MM.1S (cell line): ENCODE measurements at regions not wholly inside any gene's neighbourhood (a gene's known extent, or its start where the extent isn't known, plus 50 kb on each side); places are given as distances from the start of the nearest gene placed in this dataset.

Experiments
- DNase-seq: peaks from one replicate; pipeline ENCODE4 v3.0.0-alpha.2; 2015
- H2AFZ ChIP-seq: fragments of 300-600 bp; sonication (generic); 2 replicates; pipeline ENCODE4 v1.6.0; 2016; ENCODE audit warnings: antibody characterized with exemption, low read length
- H3F3A ChIP-seq: fragments of 300-600 bp; sonication (generic); 2 replicates; pipeline ENCODE4 v1.6.1; 2016; ENCODE audit warnings: mild to moderate bottlenecking, antibody characterized with exemption, low read length, moderate library complexity, mixed read lengths; ENCODE audit not compliant: insufficient read depth
- H3K27ac ChIP-seq: fragments of 300-600 bp; sonication (generic); 2 replicates; pipeline ENCODE4 v1.5.1; 2016; ENCODE audit warnings: mild to moderate bottlenecking, low read length
- H3K27me3 ChIP-seq: fragments of 300-600 bp; sonication (generic); replicated peaks from 2 replicates; pipeline ENCODE4 v1.6.0; 2016; ENCODE audit warnings: low read length; ENCODE audit not compliant: insufficient read depth
- H3K36me3 ChIP-seq: fragments of 300-600 bp; sonication (generic); replicated peaks from 2 replicates; pipeline ENCODE4 v1.6.1; 2016; ENCODE audit warnings: mild to moderate bottlenecking, low read length, mixed read lengths; ENCODE audit not compliant: insufficient read depth
- H3K4me1 ChIP-seq: fragments of 300-600 bp; sonication (generic); 2 replicates; pipeline ENCODE4 v1.6.1; 2016; ENCODE audit warnings: low read length, mixed read lengths
- H3K4me2 ChIP-seq: fragments of 300-600 bp; sonication (generic); 2 replicates; pipeline ENCODE4 v1.6.0; 2016; ENCODE audit warnings: low read depth, low read length
- H3K4me3 ChIP-seq: fragments of 300-600 bp; sonication (generic); 2 replicates; pipeline ENCODE4 v1.5.1; 2016; ENCODE audit warnings: low read length, mixed read lengths
- H3K79me2 ChIP-seq: fragments of 300-600 bp; sonication (generic); 2 replicates; pipeline ENCODE4 v1.6.1; 2016; ENCODE audit warnings: mixed run types, low read length, mixed read lengths
- H3K9ac ChIP-seq: fragments of 300-600 bp; sonication (generic); 2 replicates; pipeline ENCODE4 v1.6.1; 2016; ENCODE audit warnings: low read length, mixed read lengths
- H3K9me2 ChIP-seq: fragments of 300-600 bp; sonication (generic); replicated peaks from 2 replicates; pipeline ENCODE4 v1.6.1; 2016; ENCODE audit warnings: mild to moderate bottlenecking, low read length, mixed read lengths; ENCODE audit not compliant: insufficient read depth
- H3K9me3 ChIP-seq: fragments of 300-600 bp; sonication (generic); replicated peaks from 2 replicates; pipeline ENCODE4 v1.6.1; 2016; ENCODE audit warnings: mild to moderate bottlenecking, low read length, mixed read lengths; ENCODE audit not compliant: insufficient read depth
- H4K20me1 ChIP-seq: fragments of 300-600 bp; sonication (generic); 2 replicates; pipeline ENCODE4 v1.6.1; 2016; ENCODE audit warnings: mild to moderate bottlenecking, low read length, moderate library complexity, mixed read lengths; ENCODE audit not compliant: insufficient read depth
- EZH2 ChIP-seq: fragments of 300-600 bp; sonication (generic); optimal IDR thresholded peaks from 2 replicates; pipeline ENCODE3; 2017; ENCODE audit warnings: low read depth, mild to moderate bottlenecking, antibody characterized with exemption, low read length, mixed read lengths
- EZH2phosphoT487 ChIP-seq: fragments of 300-600 bp; sonication (generic); IDR thresholded peaks from 2 replicates; pipeline ENCODE4 v1.6.1; 2018; ENCODE audit warnings: antibody characterized with exemption, low read length
- TF ChIP-seq, protein P1 (sequence below): fragments of 300-600 bp; sonication (generic); IDR thresholded peaks from 2 replicates; pipeline ENCODE4 v1.5.1; 2016; ENCODE audit warnings: antibody characterized with exemption, low read length, mixed read lengths

DNA sequence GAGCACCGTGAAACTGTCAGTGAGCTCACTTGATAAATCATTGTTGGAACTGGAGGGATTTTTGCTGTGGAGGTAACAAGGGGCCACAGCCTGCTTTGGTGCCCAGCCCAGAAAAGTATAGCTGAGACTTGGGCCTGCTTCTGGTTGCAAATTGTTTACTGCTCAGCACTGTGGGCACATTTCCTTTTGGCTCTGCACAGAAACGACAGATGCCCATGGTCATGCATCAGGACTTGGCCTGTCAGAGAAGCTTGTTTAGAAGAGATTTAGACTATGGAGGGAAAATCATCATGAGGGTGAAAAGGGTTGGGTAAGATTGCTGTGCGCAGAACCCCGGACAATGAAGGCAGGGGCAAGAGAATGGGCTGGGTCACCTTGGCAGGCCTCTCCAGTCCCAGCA, 286.1 kb upstream of the CTNNB1 start:
- Histone ChIP-seq H3K27ac (no peak overlapping the region), H3K4me1 (no peaks in the 10 kb centered on the region), H3K27me3 (no peaks in the 10 kb centered on the region), H3K9me3 (no peaks in the 10 kb centered on the region), H4K20me1 (no peaks in the 10 kb centered on the region), H3K36me3 (no peaks in the 10 kb centered on the region), H3K4me2 (no peak overlapping the region), H3K4me3 (no peak overlapping the region), H2AFZ (no peak overlapping the region), H3K79me2 (no peaks in the 10 kb centered on the region), H3F3A (no peaks in the 10 kb centered on the region), H3K9ac (no peak overlapping the region), H3K9me2 (no peaks in the 10 kb centered on the region)
- no peak for DNase-seq
- TF ChIP-seq, protein P1, sequence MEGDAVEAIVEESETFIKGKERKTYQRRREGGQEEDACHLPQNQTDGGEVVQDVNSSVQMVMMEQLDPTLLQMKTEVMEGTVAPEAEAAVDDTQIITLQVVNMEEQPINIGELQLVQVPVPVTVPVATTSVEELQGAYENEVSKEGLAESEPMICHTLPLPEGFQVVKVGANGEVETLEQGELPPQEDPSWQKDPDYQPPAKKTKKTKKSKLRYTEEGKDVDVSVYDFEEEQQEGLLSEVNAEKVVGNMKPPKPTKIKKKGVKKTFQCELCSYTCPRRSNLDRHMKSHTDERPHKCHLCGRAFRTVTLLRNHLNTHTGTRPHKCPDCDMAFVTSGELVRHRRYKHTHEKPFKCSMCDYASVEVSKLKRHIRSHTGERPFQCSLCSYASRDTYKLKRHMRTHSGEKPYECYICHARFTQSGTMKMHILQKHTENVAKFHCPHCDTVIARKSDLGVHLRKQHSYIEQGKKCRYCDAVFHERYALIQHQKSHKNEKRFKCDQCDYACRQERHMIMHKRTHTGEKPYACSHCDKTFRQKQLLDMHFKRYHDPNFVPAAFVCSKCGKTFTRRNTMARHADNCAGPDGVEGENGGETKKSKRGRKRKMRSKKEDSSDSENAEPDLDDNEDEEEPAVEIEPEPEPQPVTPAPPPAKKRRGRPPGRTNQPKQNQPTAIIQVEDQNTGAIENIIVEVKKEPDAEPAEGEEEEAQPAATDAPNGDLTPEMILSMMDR, result no peak
- TF ChIP-seq EZH2, result no peak
- TF ChIP-seq EZH2phosphoT487, result no peak

DNA sequence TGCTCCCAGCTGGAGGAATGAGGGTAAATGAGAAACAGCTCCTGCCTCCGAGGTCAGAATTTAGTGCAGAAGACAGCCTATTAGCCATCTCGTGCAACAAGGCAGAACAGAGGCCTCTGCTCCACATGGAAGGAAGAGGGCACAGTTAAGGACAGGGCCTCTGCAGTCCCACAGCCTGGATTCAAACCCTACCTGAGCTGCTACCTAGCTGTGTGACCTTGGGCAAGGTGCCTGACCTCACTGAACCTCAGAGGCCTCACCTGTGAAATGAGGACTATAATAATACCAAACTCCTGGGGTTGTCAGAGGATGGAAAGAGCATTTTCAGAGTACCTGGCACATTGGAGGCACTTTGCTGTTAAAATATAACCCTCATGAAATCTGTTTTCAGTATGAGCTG, 285.7 kb upstream of the CTNNB1 start:
- no peak overlapping the region for H3K27ac ChIP-seq
- TF ChIP-seq, protein P1, result no peak
- TF ChIP-seq EZH2, result no peak
- no peak for TF ChIP-seq EZH2phosphoT487
- H3K9me3 ChIP-seq, result no peaks in the 10 kb centered on the region
- H3K36me3 ChIP-seq, result no peaks in the 10 kb centered on the region
- no peaks in the 10 kb centered on the region for H3K9me2 ChIP-seq
- no peak for DNase-seq
- H3K4me2 ChIP-seq, result no peak overlapping the region
- H2AFZ ChIP-seq, result no peak overlapping the region
- H3K4me3 ChIP-seq, result no peak overlapping the region
- no peak overlapping the region for H3K9ac ChIP-seq
- no peaks in the 10 kb centered on the region for H3K79me2 ChIP-seq
- no peaks in the 10 kb centered on the region for H3K27me3 ChIP-seq
- H4K20me1 ChIP-seq, result no peaks in the 10 kb centered on the region
- no peaks in the 10 kb centered on the region for H3F3A ChIP-seq
- no peaks in the 10 kb centered on the region for H3K4me1 ChIP-seq

DNA sequence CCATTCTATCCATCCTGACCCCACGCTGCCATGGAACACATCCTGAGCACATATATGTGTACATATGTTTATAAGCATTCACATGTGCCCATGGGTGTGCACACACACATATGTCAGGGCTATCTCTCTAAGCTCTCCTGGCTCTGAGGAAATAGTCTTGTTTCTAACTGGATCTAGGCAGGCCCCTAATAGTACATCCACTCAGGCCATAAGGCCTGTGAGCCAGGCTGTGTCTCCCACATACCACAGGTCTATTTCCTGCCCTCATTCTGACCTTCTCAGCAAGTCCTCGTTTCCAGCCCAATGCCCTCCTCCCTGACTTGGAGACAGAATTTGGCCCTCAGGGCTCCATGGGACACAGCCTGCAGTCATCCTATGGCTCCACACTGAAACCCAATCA, 284.8 kb upstream of the CTNNB1 start:
- no peaks in the 10 kb centered on the region for H3F3A ChIP-seq
- H2AFZ ChIP-seq, result no peak overlapping the region
- H3K27ac ChIP-seq, result no peak overlapping the region
- TF ChIP-seq, protein P1, result no peak
- no peak for TF ChIP-seq EZH2
- no peak for TF ChIP-seq EZH2phosphoT487
- H3K27me3 ChIP-seq, result no peaks in the 10 kb centered on the region
- H3K36me3 ChIP-seq, result no peaks in the 10 kb centered on the region
- H3K4me2 ChIP-seq, result no peak overlapping the region
- no peaks in the 10 kb centered on the region for H3K9me3 ChIP-seq
- DNase-seq, result no peak
- H3K9ac ChIP-seq, result no peak overlapping the region
- H3K4me3 ChIP-seq, result no peak overlapping the region
- no peaks in the 10 kb centered on the region for H3K79me2 ChIP-seq
- no peaks in the 10 kb centered on the region for H3K4me1 ChIP-seq
- H4K20me1 ChIP-seq, result no peaks in the 10 kb centered on the region
- H3K9me2 ChIP-seq, result no peaks in the 10 kb centered on the region
